Fibroblast of mammary gland (primary cell): ENCODE measurements at regions not wholly inside any gene's neighbourhood (a gene's known extent, or its start where the extent isn't known, plus 50 kb on each side); places are given as distances from the start of the nearest gene placed in this dataset.

Source experiments
- DNase-seq: peaks from one replicate; pipeline ENCODE4 v3.0.0-alpha.2; 2010; ENCODE audit warnings: low read depth
- H3K4me3 ChIP-seq: 2 replicates; pipeline ENCODE4 v1.5.1; 2011; ENCODE audit warnings: low read depth, mild to moderate bottlenecking, low read length, moderate library complexity; ENCODE audit not compliant: control insufficient read depth
- CTCF ChIP-seq: conservative IDR thresholded peaks from 2 replicates; pipeline ENCODE4 v1.5.1; 2011; ENCODE audit warnings: low read depth, low read length, inconsistent platforms; ENCODE audit not compliant: control insufficient read depth, insufficient read depth

- no peak overlapping the region for H3K4me3 ChIP-seq
- DNase-seq, result no peak
- no peak for TF ChIP-seq CTCF
Measured at GRCh38 chr9:23412458-23412857, 413.6 kb downstream of the ELAVL2 start.

GRCh38 chr9:23413541-23413940 lies 412.5 kb downstream of the ELAVL2 start:
- H3K4me3 ChIP-seq, result no peak overlapping the region
- TF ChIP-seq CTCF, result no peak
- DNase-seq, result no peak

GRCh38 chr9:23423999-23424398 lies 402.0 kb downstream of the ELAVL2 start:
- no peak for TF ChIP-seq CTCF
- no peak overlapping the region for H3K4me3 ChIP-seq
- no peak for DNase-seq

- no peak overlapping the region for H3K4me3 ChIP-seq
- DNase-seq, result no peak
- TF ChIP-seq CTCF, result no peak
Measured at GRCh38 chr9:23426144-23426543, 399.9 kb downstream of the ELAVL2 start.

GRCh38 chr9:23431459-23431858 lies 394.6 kb downstream of the ELAVL2 start:
- no peak overlapping the region for H3K4me3 ChIP-seq
- no peak for DNase-seq
- TF ChIP-seq CTCF, result no peak

- no peak for TF ChIP-seq CTCF
- DNase-seq, result no peak
- H3K4me3 ChIP-seq, result no peak overlapping the region
Measured at GRCh38 chr9:23434654-23435053, 391.4 kb downstream of the ELAVL2 start.

- DNase-seq, result no peak
- no peak for TF ChIP-seq CTCF
- no peak overlapping the region for H3K4me3 ChIP-seq
Measured at GRCh38 chr9:23438299-23438907, 387.6 kb downstream of the ELAVL2 start.
